OCI-LY7 (cell line): ENCODE measurements at regions not wholly inside any gene's neighbourhood (a gene's known extent, or its start where the extent isn't known, plus 50 kb on each side); places are given as distances from the start of the nearest gene placed in this dataset.

ENCODE experiments used
- EZH2phosphoT487 ChIP-seq: fragments of 200-600 bp; sonication (generic); IDR thresholded peaks from 2 replicates; pipeline ENCODE4 v1.6.1; 2018; ENCODE audit warnings: low read depth, borderline replicate concordance, mild to moderate bottlenecking, mixed run types, antibody characterized with exemption, low read length, moderate library complexity, mixed read lengths
- TF ChIP-seq, protein P1 (sequence below): fragments of 200-600 bp; sonication (generic); conservative IDR thresholded peaks from 2 replicates; pipeline ENCODE4 v1.5.1; 2014; ENCODE audit warnings: mild to moderate bottlenecking, antibody characterized with exemption, low read length, moderate library complexity, mixed read lengths

DNA sequence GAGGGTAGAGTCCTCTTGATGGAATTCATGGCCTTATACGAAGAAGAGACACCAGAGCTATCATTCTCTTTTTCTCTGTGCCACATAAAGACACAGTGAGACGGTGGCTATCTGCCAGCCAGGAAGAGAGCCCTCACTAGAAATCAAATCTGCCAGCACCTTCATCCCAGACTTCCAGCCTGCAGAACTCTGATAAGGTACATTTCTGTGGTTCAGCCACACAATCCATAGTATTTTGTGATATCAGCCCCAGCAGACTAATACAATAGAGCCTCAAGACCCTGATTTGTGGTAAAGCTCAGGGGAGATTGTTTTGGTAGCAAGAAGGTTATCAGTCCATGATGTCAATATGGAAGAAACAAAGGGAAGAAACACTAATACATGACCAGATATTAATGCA, 1213.2 kb downstream of the NLGN4X start:
- TF ChIP-seq, protein P1, sequence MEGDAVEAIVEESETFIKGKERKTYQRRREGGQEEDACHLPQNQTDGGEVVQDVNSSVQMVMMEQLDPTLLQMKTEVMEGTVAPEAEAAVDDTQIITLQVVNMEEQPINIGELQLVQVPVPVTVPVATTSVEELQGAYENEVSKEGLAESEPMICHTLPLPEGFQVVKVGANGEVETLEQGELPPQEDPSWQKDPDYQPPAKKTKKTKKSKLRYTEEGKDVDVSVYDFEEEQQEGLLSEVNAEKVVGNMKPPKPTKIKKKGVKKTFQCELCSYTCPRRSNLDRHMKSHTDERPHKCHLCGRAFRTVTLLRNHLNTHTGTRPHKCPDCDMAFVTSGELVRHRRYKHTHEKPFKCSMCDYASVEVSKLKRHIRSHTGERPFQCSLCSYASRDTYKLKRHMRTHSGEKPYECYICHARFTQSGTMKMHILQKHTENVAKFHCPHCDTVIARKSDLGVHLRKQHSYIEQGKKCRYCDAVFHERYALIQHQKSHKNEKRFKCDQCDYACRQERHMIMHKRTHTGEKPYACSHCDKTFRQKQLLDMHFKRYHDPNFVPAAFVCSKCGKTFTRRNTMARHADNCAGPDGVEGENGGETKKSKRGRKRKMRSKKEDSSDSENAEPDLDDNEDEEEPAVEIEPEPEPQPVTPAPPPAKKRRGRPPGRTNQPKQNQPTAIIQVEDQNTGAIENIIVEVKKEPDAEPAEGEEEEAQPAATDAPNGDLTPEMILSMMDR, result no peak
- TF ChIP-seq EZH2phosphoT487, result no peak
